A549 (cell line): ENCODE measurements at regions not wholly inside any gene's neighbourhood (a gene's known extent, or its start where the extent isn't known, plus 50 kb on each side); places are given as distances from the start of the nearest gene placed in this dataset.
"Not testable (repeated sequence)": the region's sequence is repeated elsewhere in the genome, so short reads cannot be mapped to it uniquely, and the experiment has no call there.

Experiments used
- ATAC-seq, 2 experiments: fragments of 200-7000 bp in 1 of 2; fragments of >200 bp in 1 of 2; cut with Nextera tagmentation in 1 of 2; cut with Tn5 transposase in 1 of 2; 3 replicates each; pipeline versions ENCODE4 v1.8.0 to v1.9.1; 2018 to 2020; ENCODE audit warnings: mild to moderate bottlenecking in 1 of 2, moderate library complexity in 1 of 2
- CTCF ChIA-PET: fragments of 300-600 bp; sonication (Branson Sonifier 250); formaldehyde crosslinking; extraction: SDS; loops from one replicate; lab custom pipeline; 2021; ENCODE audit warnings: antibody characterized with exemption, inconsistent platforms; lab: Yijun Ruan, JAX
- POLR2A ChIA-PET: fragments of 350-600 bp; formaldehyde crosslinking; extraction: SDS; loops from one replicate; lab custom pipeline; 2021; ENCODE audit warnings: antibody characterized with exemption, inconsistent platforms; lab: Yijun Ruan, JAX
- DNase-seq, 2 experiments: peaks; one replicate each; pipeline versions ENCODE4 v3.0.0 to v3.0.0-alpha.2; 2011 to 2016; ENCODE audit warnings: low read depth in 1 of 2, low spot score in 1 of 2
- FAIRE-seq: peaks from 2 replicates; lab custom pipeline; 2011; peaks lifted over from hg19 to GRCh38; lab: Jason Lieb, UNC
- H3K27ac ChIP-seq, 2 experiments: fragments of >200 bp; sonication (Bioruptor Twin); formaldehyde crosslinking; 3 replicates each; pipeline ENCODE4 v1.5.1; 2016 to 2017
- H3K4me1 ChIP-seq: fragments of >200 bp; sonication (Bioruptor Twin); formaldehyde crosslinking; 3 replicates; pipeline ENCODE4 v1.6.1; 2016
- H3K4me2 ChIP-seq: fragments of >200 bp; sonication (Bioruptor Twin); formaldehyde crosslinking; 3 replicates; pipeline ENCODE4 v1.6.1; 2016
- H3K4me3 ChIP-seq: fragments of >200 bp; sonication (Bioruptor Twin); formaldehyde crosslinking; 3 replicates; pipeline ENCODE4 v1.5.1; 2016
- H3K9me3 ChIP-seq: fragments of >200 bp; sonication (Bioruptor Twin); formaldehyde crosslinking; 3 replicates; pipeline ENCODE4 v1.6.1; 2016
- BCL3 ChIP-seq: fragments of >200 bp; sonication (Bioruptor Twin); formaldehyde crosslinking; IDR thresholded peaks from 3 replicates; pipeline ENCODE4 v1.6.1; 2016
- CBX8 ChIP-seq: fragments of 200-600 bp; sonication (generic); IDR thresholded peaks from 2 replicates; pipeline ENCODE4 v1.6.1; 2016
- CEBPB ChIP-seq, 2 experiments: fragments of >200 bp in 1 of 2; sonication (Bioruptor Twin) in 1 of 2; formaldehyde crosslinking in 1 of 2; IDR thresholded peaks; 2 replicates each; pipeline ENCODE4 v1.6.1; 2012 to 2016
- CHD2 ChIP-seq: fragments of 150-350 bp; IDR thresholded peaks from 2 replicates; pipeline ENCODE4 v1.6.1; 2014; ENCODE audit warnings: low read length; ENCODE audit not compliant: partially characterized antibody
- CHD4 ChIP-seq: fragments of 200-600 bp; sonication (generic); IDR thresholded peaks from 2 replicates; pipeline ENCODE4 v1.6.1; 2016; ENCODE audit warnings: antibody characterized with exemption, mild to moderate bottlenecking, borderline replicate concordance
- EHF ChIP-seq: fragments of 250-450 bp; sonication (Bioruptor Pico); IDR thresholded peaks from 2 replicates; pipeline ENCODE4 v1.5.0; 2020; ENCODE audit warnings: mild to moderate bottlenecking
- EHMT2 ChIP-seq: fragments of 200-600 bp; sonication (generic); IDR thresholded peaks from 2 replicates; pipeline ENCODE4 v1.6.1; 2016; ENCODE audit warnings: antibody characterized with exemption, low read depth, mild to moderate bottlenecking, moderate library complexity
- EP300 ChIP-seq, 2 experiments: fragments of >200 bp; sonication (Bioruptor Twin); formaldehyde crosslinking; IDR thresholded peaks; 2 replicates in 1 of 2; 3 replicates in 1 of 2; pipeline ENCODE4 v1.6.1; 2016 to 2017
- ESRRA ChIP-seq: fragments of 150-350 bp; IDR thresholded peaks from 2 replicates; pipeline ENCODE4 v1.6.1; 2014; ENCODE audit warnings: mild to moderate bottlenecking, low read length, borderline replicate concordance
- FOSL2 ChIP-seq, 2 experiments: fragments of 450-650 bp in 1 of 2; fragments of >200 bp in 1 of 2; sonication (Bioruptor Twin) in 1 of 2; formaldehyde crosslinking; IDR thresholded peaks; 2 replicates each; pipeline versions ENCODE4 v1.5.0 to v1.6.1; 2016 to 2020; ENCODE audit warnings: mild to moderate bottlenecking in 1 of 2, moderate library complexity in 1 of 2
- GATA3 ChIP-seq: IDR thresholded peaks from 2 replicates; pipeline ENCODE4 v1.6.1; 2012; ENCODE audit warnings: borderline replicate concordance
- HDAC2 ChIP-seq: fragments of 200-600 bp; sonication (generic); IDR thresholded peaks from 2 replicates; pipeline ENCODE4 v1.6.1; 2016
- HES2 ChIP-seq: fragments of >200 bp; sonication (Bioruptor Twin); formaldehyde crosslinking; IDR thresholded peaks from 2 replicates; pipeline ENCODE4 v1.6.1; 2016
- HEYL ChIP-seq: fragments of 250-450 bp; sonication (Bioruptor Pico); IDR thresholded peaks from 2 replicates; pipeline ENCODE4 v1.8.0; 2021; ENCODE audit warnings: mild to moderate bottlenecking, moderate library complexity
- HOXB13 ChIP-seq: fragments of 250-450 bp; sonication (Bioruptor Pico); IDR thresholded peaks from 2 replicates; pipeline ENCODE4 v1.5.0; 2020; ENCODE audit warnings: low read depth, mild to moderate bottlenecking, moderate library complexity
- JUN ChIP-seq, 2 experiments: fragments of >200 bp; sonication (Bioruptor Twin); formaldehyde crosslinking; IDR thresholded peaks; 2 replicates in 1 of 2; 3 replicates in 1 of 2; pipeline ENCODE4 v1.6.1; 2016 to 2017
- KDM1A ChIP-seq: fragments of 200-600 bp; sonication (generic); IDR thresholded peaks from 2 replicates; pipeline ENCODE4 v1.6.1; 2016; ENCODE audit warnings: low read depth, mild to moderate bottlenecking
- MAZ ChIP-seq: fragments of 150-350 bp; IDR thresholded peaks from 2 replicates; pipeline ENCODE4 v1.6.1; 2014; ENCODE audit warnings: antibody characterized with exemption, low read depth, low read length, borderline replicate concordance
- MYC ChIP-seq: IDR thresholded peaks from 2 replicates; pipeline ENCODE4 v1.6.1; 2012; ENCODE audit warnings: mild to moderate bottlenecking, inconsistent platforms, low read length, improper control_type of control experiment, borderline replicate concordance
- NPAS2 ChIP-seq: fragments of 250-450 bp; sonication (Bioruptor Pico); IDR thresholded peaks from 2 replicates; pipeline ENCODE4 v1.8.0; 2022; ENCODE audit warnings: mild to moderate bottlenecking, moderate library complexity, borderline replicate concordance
- PHF8 ChIP-seq: fragments of 200-600 bp; sonication (generic); IDR thresholded peaks from 2 replicates; pipeline ENCODE4 v1.6.1; 2016; ENCODE audit warnings: low read depth, mild to moderate bottlenecking, antibody characterized with exemption, moderate library complexity, borderline replicate concordance
- POLR2A ChIP-seq: IDR thresholded peaks from 2 replicates; pipeline ENCODE4 v1.6.1; 2012; ENCODE audit warnings: mild to moderate bottlenecking, low read length
- RCOR1 ChIP-seq: fragments of 150-350 bp; IDR thresholded peaks from 2 replicates; pipeline ENCODE4 v1.6.1; 2014; ENCODE audit warnings: antibody characterized with exemption, low read length, low read depth
- RFX5 ChIP-seq: fragments of 450-650 bp; IDR thresholded peaks from 2 replicates; pipeline ENCODE4 v1.7.1; 2014; ENCODE audit warnings: antibody characterized with exemption, mild to moderate bottlenecking, moderate library complexity
- SMC3 ChIP-seq: fragments of >200 bp; sonication (Bioruptor Twin); formaldehyde crosslinking; IDR thresholded peaks from 3 replicates; pipeline ENCODE4 v1.6.1; 2018; ENCODE audit warnings: inconsistent platforms
- TFCP2L1 ChIP-seq: fragments of 250-450 bp; sonication (Bioruptor Pico); IDR thresholded peaks from 2 replicates; pipeline ENCODE4 v1.5.0; 2021; ENCODE audit warnings: mild to moderate bottlenecking
- WGBS: methylation state at CpG from one replicate; pipeline ENCODE4 v1.1.6; 2017; ENCODE audit errors: missing lambda C conversion rate; 5-methylcytosine and 5-hydroxymethylcytosine counted together
- TF ChIP-seq, protein P1 (sequence below): fragments of >200 bp; sonication (Bioruptor Twin); formaldehyde crosslinking; IDR thresholded peaks from 3 replicates; pipeline ENCODE4 v1.5.1; 2016
- TF ChIP-seq, protein P2 (sequence below): IDR thresholded peaks from 2 replicates; pipeline ENCODE4 v1.6.1; 2012

DNA sequence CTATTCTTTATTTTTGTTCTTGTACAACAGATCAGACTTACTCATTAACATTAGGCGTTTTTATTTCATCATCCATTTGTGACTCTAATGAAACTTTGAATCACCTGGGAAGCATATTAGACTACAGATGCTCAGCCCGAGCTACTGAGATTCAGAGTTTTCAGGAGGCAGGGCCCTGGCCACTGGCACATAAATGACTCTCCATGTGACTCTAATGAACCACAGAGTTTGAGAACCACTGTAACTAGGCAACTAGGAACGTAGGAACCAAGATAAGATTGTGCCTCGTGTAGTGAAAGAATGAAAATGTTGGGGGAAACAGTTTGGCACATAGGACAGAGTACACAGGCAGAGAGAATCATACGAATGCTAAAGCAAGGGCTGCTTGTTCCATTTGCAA is 405.9 kb upstream of the BTBD3 start:
- Histone ChIP-seq H3K4me1 (no peaks in the 10 kb centered on the region), H3K9me3 (peaks cover 8% of the 10 kb centered on the region; the same call in 2 of the 3 replicates), H3K27ac (no peak overlapping the region), H3K4me3 (no peak overlapping the region), H3K4me2 (no peak overlapping the region)
- WGBS, result 53% methylated on average over 5 of the region's 5 CpGs
- ATAC-seq (no peak), FAIRE-seq (no peak), DNase-seq (no peak)
- CTCF ChIA-PET, result interaction anchor here (1.1 kb wide), 1 partner anchor 52 kb away, joined by 3 read pairs; no protein-coding TSS in a partner anchor
- POLR2A ChIA-PET, result no interaction called here
- TF ChIP-seq GATA3 (no peak), CBX8 (no peak), ESRRA (no peak), NPAS2 (CRISPR knock-in tag) (no peak), EHMT2 (no peak), POLR2A (no peak), PHF8 (no peak), EHF (CRISPR knock-in tag) (no peak), TFCP2L1 (no peak)
- TF ChIP-seq, protein P1, sequence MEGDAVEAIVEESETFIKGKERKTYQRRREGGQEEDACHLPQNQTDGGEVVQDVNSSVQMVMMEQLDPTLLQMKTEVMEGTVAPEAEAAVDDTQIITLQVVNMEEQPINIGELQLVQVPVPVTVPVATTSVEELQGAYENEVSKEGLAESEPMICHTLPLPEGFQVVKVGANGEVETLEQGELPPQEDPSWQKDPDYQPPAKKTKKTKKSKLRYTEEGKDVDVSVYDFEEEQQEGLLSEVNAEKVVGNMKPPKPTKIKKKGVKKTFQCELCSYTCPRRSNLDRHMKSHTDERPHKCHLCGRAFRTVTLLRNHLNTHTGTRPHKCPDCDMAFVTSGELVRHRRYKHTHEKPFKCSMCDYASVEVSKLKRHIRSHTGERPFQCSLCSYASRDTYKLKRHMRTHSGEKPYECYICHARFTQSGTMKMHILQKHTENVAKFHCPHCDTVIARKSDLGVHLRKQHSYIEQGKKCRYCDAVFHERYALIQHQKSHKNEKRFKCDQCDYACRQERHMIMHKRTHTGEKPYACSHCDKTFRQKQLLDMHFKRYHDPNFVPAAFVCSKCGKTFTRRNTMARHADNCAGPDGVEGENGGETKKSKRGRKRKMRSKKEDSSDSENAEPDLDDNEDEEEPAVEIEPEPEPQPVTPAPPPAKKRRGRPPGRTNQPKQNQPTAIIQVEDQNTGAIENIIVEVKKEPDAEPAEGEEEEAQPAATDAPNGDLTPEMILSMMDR, result no peak

GRCh38 chr20:11513241-11513745 is 404.4 kb upstream of the BTBD3 start:
- POLR2A ChIA-PET, H3K27ac ChIP-seq, H3K4me3 ChIP-seq, CTCF ChIA-PET, H3K4me1 ChIP-seq, ATAC-seq, H3K4me2 ChIP-seq, H3K9me3 ChIP-seq, DNase-seq, FAIRE-seq: not testable (repeated sequence)
- 86% methylated on average over 12 of the region's 39 CpGs for WGBS

DNA sequence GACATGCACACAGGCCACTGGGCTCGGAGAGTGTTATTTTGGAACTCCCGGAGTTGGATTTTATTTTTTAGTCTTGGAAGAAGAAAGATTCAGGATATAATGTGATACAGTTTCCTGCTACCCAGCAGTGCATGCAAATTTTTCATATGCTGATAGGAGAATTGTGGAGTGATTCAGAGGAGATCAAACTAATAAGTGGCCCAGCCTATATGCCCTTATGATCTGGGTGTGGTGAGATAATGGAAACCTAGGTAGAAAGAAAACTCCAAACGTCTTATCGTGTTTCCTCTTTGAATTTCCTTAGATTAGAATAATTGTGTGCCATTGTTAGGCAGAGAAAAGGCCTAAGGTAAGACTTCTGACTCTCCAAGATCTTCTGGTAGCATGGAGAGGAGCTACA is 401.2 kb upstream of the BTBD3 start:
- ChIA-PET CTCF (interaction anchor here (0.9 to 1.7 kb wide), 2 partner anchors 27 to 922 kb away, joined by 3 to 9 read pairs; no protein-coding TSS in a partner anchor), POLR2A (no interaction called here)
- no peak overlapping the region for H3K27ac ChIP-seq
- TF ChIP-seq EP300 (IDR thresholded peaks at IDR 0.05), result no peak
- TF ChIP-seq HDAC2, result no peak
- no peak for TF ChIP-seq BCL3
- no peak for TF ChIP-seq RFX5
- TF ChIP-seq HES2, result no peak
- TF ChIP-seq HEYL (CRISPR knock-in tag), result no peak
- TF ChIP-seq ESRRA, result no peak
- TF ChIP-seq KDM1A, result no peak
- no peak for TF ChIP-seq PHF8
- TF ChIP-seq JUN (IDR thresholded peaks at IDR 0.05), result no peak
- no peak for TF ChIP-seq NPAS2 (CRISPR knock-in tag)
- no peaks in the 10 kb centered on the region for H3K9me3 ChIP-seq
- no peaks in the 10 kb centered on the region for H3K4me1 ChIP-seq
- H3K4me2 ChIP-seq, result no peak overlapping the region
- 65% methylated on average over 4 of the region's 4 CpGs for WGBS
- FAIRE-seq, result no peak
- DNase-seq, result no peak
- no peak for ATAC-seq
- no peak overlapping the region for H3K4me3 ChIP-seq

DNA sequence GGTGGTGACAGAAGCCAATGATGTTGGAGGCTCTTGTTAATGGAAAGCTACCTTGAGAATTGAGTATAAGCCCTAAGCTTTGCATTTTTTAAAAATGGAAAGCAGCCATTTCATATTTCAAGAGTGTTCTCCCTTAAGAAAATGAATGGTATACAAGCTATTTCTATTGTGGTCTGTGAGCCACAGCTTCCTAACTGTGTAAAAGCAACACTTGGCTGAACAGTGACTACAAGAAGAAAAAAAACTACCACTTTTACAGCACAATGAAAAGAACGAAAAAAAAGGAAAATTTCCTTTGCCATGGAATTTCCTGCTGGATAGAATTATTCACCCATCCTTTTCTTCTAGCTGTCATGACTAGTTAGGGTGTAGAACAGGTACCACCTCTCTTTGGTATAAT is 397.1 kb upstream of the BTBD3 start:
- ChIA-PET POLR2A (no interaction called here), CTCF (interaction anchor here (0.9 to 2.5 kb wide), 5 partner anchors 23 to 846 kb away, joined by 3 to 8 read pairs (median 3); partner anchors contain the start of gene JAG1)
- H3K4me1 ChIP-seq, result no peaks in the 10 kb centered on the region
- H3K4me2 ChIP-seq, result no peak overlapping the region
- FAIRE-seq (no peak), DNase-seq (no peak), ATAC-seq (no peak)
- peaks cover 20% of the 10 kb centered on the region for H3K9me3 ChIP-seq
- no peak overlapping the region for H3K4me3 ChIP-seq
- H3K27ac ChIP-seq, result no peak overlapping the region
- WGBS, result 27% methylated on average over 1 of the region's 1 CpG
- TF ChIP-seq MYC, result no peak
- TF ChIP-seq, protein P2, sequence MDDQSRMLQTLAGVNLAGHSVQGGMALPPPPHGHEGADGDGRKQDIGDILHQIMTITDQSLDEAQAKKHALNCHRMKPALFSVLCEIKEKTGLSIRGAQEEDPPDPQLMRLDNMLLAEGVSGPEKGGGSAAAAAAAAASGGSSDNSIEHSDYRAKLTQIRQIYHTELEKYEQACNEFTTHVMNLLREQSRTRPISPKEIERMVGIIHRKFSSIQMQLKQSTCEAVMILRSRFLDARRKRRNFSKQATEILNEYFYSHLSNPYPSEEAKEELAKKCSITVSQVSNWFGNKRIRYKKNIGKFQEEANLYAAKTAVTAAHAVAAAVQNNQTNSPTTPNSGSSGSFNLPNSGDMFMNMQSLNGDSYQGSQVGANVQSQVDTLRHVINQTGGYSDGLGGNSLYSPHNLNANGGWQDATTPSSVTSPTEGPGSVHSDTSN, result no peak
- no peak for TF ChIP-seq HOXB13 (CRISPR knock-in tag)
- no peak for TF ChIP-seq MAZ
- TF ChIP-seq CHD4, result no peak
- no peak for TF ChIP-seq GATA3
- TF ChIP-seq CEBPB (IDR thresholded peaks at IDR 0.05), result no peak
- TF ChIP-seq CHD2, result no peak
- no peak for TF ChIP-seq RCOR1
- TF ChIP-seq JUN (IDR thresholded peaks at IDR 0.05), result no peak
- TF ChIP-seq EHMT2, result no peak
- TF ChIP-seq SMC3, result no peak
- no peak for TF ChIP-seq FOSL2 (IDR thresholded peaks at IDR 0.05)
- TF ChIP-seq FOSL2 (CRISPR knock-in tag; IDR thresholded peaks at IDR 0.05), result no peak
